HS-5 (cell line): ENCODE measurements at regions not wholly inside any gene's neighbourhood (a gene's known extent, or its start where the extent isn't known, plus 50 kb on each side); places are given as distances from the start of the nearest gene placed in this dataset.
A peak's percentile ranks its signal among the peaks of the same experiment; 100 is the strongest.

Experiments used
- DNase-seq: peaks from one replicate; pipeline ENCODE4 v3.0.0-alpha.2; 2012; ENCODE audit warnings: low read depth

- no peak for DNase-seq
Measured at GRCh38 chr3:187618722-187619121, 51.5 kb downstream of the SST start.

DNA sequence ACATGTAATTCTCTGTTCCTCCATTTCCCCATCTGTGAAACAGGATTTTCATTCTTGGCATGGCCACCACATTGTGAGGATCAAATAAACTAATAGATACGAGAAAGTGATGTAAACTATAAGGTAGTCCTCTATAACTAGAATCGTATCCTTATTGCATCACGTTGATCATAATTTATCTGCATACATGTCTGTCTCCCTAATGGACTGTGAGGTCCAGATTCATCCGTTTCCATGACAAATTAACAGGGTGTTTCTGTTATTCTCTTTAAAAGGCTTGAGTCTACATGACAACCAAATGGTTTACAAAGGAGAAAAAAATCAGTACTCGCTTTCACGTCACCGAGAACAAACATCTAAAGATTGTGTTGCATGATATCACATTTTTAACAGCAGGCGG lies 53.0 kb downstream of the SST start:
- no peak for DNase-seq

DNA sequence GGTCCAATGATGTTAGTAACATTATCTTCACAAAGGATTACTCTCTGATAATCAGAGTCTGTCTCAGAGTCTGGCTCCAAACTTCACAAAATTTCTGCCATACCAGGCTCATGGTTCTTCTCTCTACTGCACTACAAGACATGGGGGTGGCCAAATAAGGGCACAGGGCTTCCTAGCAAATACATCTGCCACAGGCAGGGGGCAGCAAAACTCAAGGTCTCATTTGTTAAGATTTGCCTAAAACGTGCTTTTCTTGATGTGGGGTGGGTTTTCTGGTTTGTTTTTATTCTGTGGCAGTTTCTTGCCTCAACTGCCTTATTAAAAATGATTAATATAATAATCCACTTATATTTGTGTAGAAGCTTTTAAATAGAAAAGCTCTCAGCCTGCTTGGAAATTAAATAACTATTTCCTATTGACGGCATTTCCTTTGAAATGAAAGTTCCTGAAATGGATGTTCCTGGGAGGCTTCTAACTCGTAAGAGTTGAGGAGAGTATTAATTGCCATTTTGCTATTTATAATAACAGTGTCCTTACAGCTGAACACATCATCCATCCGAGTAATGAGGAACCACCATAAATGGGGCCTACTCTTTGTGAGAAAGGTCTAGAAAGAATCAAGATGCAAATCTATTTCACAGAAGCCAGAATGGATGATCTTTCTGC lies 53.8 kb downstream of the SST start:
- DNase-seq, result peak; percentile 25

DNA sequence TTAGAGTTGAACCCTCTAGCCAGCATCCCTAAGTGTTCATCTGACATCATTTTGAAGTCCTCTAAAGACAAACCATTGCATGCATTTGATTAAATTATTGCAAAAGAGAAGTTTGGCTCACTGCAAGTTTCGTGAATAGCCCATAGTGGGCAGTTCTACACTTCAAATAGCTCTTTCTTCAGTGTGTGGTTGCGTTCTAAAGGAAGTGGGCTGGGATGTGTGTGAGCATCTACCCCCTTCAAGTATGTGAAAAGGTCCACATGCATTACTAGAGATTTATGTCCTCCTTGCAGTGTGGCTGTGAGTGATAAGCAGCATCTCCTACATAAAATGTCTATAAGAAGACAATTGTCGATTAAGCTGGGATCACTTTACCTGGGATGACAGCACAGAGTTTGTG lies 54.6 kb downstream of the SST start:
- no peak for DNase-seq

DNA sequence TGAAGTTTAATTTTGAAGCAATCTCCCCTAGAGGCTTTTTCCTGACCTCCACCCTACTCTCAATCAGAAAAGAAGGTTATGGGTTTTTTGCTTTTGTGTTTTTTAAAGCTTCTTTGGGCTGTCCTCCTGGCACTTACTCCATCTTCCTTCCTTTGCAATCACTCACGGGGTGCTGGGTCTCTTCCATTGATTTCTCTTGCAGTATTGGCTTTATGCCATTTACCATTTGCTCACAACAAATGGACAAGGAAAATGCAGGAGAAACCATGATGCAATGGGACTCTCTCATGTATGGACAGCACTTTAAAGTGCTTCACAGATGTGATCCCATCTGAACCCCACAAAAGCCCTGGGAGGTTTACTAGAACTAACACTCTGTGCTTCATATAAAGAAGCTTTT lies 57.5 kb downstream of the SST start:
- no peak for DNase-seq

- no peak for DNase-seq
Measured at GRCh38 chr3:187610981-187611511, 59.1 kb downstream of the SST start.

- DNase-seq, result no peak
Measured at GRCh38 chr3:187594272-187594671, 75.9 kb downstream of the SST start.

DNA sequence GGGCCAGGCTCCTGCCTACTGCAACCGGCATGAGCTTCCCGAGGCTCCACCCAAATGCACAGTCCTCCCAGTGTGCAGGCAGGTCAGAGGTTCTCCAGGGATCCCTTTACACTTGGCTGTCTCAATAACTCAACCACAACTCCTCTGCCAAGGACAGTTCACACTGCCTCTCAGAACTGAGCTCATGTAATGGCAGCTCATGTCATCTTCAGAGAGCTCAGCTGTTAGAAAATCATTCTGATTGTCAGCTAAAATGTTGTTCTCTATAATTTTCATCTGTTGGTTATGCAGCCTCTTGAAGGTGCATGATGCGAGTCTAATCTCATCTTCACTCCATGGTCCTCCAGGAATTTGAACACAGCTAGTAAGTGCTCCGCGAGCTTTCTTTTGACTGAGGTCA lies 76.7 kb downstream of the SST start:
- no peak for DNase-seq

GRCh38 chr3:187590861-187591576 lies 79.2 kb downstream of the SST start:
- no peak for DNase-seq

GRCh38 chr3:187587076-187587475 lies 83.1 kb downstream of the SST start:
- DNase-seq, result no peak

DNA sequence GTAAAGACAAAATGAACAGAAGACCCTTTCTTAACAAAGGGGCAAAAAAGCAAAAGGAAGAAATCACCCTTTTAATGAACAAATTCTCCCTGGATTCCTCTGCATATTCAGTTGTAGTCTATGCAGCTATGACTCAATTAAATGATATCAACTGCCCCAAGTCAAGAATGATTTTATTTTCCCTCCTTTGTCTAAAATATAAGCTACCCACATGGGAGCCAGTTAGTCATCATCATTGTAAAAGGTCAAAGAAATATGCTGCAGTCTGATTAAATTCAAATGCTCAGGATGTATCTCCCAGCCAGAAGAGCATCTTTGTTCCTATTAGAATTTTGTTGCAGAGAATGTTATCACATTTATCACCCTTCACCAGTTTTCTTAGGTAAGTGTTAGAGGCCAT lies 84.0 kb downstream of the SST start:
- DNase-seq, result no peak

GRCh38 chr3:187572441-187572840 lies 97.8 kb downstream of the SST start:
- no peak for DNase-seq

GRCh38 chr3:187571701-187572100 lies 98.5 kb downstream of the SST start:
- DNase-seq, result no peak

GRCh38 chr3:187570776-187571175 lies 99.4 kb downstream of the SST start:
- DNase-seq, result no peak

GRCh38 chr3:187568171-187568570 lies 102.0 kb downstream of the SST start:
- no peak for DNase-seq

DNA sequence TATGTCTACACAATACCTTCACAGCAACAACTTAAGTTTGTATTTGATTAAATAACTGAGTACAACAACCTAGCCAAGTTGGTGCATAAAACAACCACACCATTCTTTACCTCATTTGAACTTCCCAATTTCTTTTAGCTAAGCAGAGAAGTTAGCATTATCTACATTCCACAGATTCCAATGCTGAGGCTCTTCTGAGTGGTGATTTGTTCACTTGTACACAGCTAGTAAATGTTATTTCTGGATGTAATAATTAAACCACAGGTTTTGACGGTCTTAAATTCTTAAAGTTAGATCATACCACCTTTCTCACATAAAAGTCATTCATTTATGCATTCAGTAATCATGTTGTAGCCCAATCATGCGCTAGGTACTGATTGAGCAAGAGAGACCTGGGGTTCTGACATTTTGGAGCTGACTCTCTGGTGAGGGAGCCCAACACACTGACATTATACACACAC lies 102.5 kb downstream of the SST start:
- peak; percentile 55 for DNase-seq

GRCh38 chr3:187567021-187567420 lies 103.2 kb downstream of the SST start:
- DNase-seq, result no peak

- DNase-seq, result no peak
Measured at GRCh38 chr3:187565701-187566100, 104.5 kb downstream of the SST start.

DNA sequence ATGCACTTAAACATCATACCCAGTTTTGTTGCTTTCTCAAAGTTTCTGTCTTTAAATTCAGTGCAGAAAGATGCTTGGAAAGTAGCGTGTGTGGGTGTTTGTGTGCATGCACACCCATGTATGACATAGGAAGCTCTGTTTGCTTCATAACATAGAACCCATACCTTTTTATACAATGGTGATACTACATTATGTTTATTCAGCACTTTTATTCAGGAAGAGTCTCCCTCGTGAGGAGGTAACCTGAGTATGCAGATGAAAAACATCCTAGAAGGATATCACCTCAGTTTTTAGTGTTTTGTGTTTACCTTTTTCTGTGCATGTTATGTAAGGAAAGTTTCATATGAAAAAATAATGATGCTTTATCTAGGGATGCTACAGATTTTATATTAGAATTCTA lies 111.2 kb downstream of the SST start:
- no peak for DNase-seq

GRCh38 chr3:187551416-187551815 lies 118.8 kb downstream of the SST start:
- DNase-seq, result no peak

- DNase-seq, result no peak
Measured at GRCh38 chr3:187550446-187550845, 119.7 kb downstream of the SST start.

DNA sequence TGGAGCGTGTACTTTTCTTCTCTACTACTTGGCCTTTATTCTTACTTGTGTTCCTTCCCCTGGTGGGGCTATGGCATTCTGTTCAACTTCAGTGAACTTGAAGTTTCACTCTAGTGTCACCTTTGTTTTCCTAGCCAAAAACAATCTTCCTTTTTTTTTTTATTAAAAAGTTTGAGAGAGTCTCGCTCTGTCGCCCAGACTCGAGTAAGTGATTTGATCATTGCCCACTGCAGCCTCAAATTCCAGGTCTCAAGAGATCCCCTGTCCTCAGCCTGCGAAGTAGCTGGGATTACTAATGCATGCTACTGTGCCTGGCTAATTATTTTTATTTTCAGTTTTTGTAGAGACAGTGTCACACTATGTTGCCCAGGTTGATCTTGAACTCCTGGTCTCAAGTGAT lies 124.8 kb downstream of the SST start:
- DNase-seq, result no peak

DNA sequence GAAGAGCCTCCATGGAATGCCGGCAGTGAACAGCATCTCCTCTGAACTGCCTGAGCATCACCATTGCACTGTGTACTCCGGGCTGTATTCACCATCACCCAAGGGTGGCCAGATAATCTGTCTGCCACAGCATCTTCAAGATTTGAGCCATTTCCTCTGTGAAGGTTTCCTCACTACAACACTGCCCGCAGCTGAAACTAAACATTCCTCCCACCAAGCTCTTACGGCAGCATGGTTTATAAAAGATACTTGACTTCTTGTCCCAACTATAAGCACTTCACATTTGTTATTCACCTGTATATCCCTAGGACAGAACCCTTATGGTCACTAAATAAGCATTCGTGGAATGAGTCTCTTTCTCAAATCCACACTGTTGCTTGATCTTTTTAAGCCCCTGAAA lies 125.9 kb downstream of the SST start:
- DNase-seq, result no peak

GRCh38 chr3:187540847-187541246 lies 129.3 kb downstream of the SST start:
- DNase-seq, result no peak
